Left ventricle myocardium inferior (tissue), 1 donor: ENCODE measurements at regions not wholly inside any gene's neighbourhood (a gene's known extent, or its start where the extent isn't known, plus 50 kb on each side); places are given as distances from the start of the nearest gene placed in this dataset.

Experiments
- DNase-seq: peaks from one replicate; pipeline ENCODE4 v3.0.0-alpha.2; 2020
- H3K27ac ChIP-seq: fragments of 200-600 bp; replicated peaks from 2 replicates; pipeline ENCODE4 v1.8.0; 2021
- H3K27me3 ChIP-seq: fragments of 200-600 bp; 2 replicates; pipeline ENCODE4 v1.8.0; 2021; ENCODE audit warnings: low read depth
- H3K36me3 ChIP-seq: fragments of 200-600 bp; 2 replicates; pipeline ENCODE4 v1.8.0; 2021
- H3K4me1 ChIP-seq: fragments of 200-600 bp; 2 replicates; pipeline ENCODE4 v1.8.0; 2021
- H3K4me3 ChIP-seq: fragments of 200-600 bp; 2 replicates; pipeline ENCODE4 v1.8.0; 2021; ENCODE audit warnings: mild to moderate bottlenecking, moderate library complexity
- H3K9me3 ChIP-seq: fragments of 200-600 bp; replicated peaks from 2 replicates; pipeline ENCODE4 v1.8.0; 2021
- intact Hi-C: fragments of 100-400 bp; cut with micrococcal nuclease; formaldehyde crosslinking; loops from one replicate; pipeline ENCODE4 v1.11.0; 2022
- TF ChIP-seq, protein P1 (sequence below): fragments of 200-600 bp; IDR thresholded peaks from 2 replicates; pipeline ENCODE4 v1.8.0; 2021; ENCODE audit warnings: antibody characterized with exemption, mild to moderate bottlenecking, borderline replicate concordance
- donor health status: DM: no; HTN: yes; CAD: no; lungs with severe emphysema.

DNA sequence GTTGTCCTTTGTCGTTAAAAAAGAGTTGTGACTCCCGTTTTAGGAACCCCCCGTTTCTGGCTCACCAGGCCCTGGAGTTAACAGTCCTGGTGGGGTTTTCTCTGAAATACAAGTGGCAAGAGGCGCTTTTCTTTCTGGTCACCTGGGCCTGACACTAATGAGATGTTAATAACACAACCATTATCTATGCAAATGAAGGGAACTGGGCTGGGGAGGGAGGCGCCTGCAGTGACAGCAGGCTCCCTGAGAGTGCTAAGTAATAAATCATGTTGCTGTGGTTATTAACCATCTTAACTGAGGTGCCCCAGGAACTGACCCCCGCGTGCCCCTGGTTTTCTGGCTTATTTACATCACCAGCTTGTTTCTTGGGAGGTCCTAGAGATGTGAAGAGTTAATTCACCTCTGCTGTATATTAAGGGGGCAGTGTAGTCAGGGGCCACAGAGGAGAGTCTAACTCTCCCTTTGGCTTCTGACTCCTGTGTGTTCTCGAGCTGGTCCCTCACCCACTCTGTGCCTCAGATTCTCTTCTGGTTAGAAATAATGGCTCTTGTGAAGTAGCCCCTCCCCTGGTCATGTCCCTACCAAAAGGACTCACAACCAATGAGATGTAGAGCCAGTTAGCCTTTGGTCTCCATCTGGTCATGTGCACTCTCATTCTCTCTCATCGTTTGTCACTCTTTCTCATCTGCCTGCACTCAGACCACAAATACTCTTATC is 276.6 kb upstream of the CADM1 start:
- Histone ChIP-seq H3K27me3 (no peaks in the 10 kb centered on the region), H3K4me1 (peaks cover 22% of the 10 kb centered on the region), H3K4me3 (no peak overlapping the region), H3K27ac (no peak overlapping the region), H3K36me3 (no peaks in the 10 kb centered on the region), H3K9me3 (peaks cover 9% of the 10 kb centered on the region)
- TF ChIP-seq, protein P1, sequence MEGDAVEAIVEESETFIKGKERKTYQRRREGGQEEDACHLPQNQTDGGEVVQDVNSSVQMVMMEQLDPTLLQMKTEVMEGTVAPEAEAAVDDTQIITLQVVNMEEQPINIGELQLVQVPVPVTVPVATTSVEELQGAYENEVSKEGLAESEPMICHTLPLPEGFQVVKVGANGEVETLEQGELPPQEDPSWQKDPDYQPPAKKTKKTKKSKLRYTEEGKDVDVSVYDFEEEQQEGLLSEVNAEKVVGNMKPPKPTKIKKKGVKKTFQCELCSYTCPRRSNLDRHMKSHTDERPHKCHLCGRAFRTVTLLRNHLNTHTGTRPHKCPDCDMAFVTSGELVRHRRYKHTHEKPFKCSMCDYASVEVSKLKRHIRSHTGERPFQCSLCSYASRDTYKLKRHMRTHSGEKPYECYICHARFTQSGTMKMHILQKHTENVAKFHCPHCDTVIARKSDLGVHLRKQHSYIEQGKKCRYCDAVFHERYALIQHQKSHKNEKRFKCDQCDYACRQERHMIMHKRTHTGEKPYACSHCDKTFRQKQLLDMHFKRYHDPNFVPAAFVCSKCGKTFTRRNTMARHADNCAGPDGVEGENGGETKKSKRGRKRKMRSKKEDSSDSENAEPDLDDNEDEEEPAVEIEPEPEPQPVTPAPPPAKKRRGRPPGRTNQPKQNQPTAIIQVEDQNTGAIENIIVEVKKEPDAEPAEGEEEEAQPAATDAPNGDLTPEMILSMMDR, result no peak
- intact Hi-C loops, result no loop called here
- DNase-seq, result no peak

DNA sequence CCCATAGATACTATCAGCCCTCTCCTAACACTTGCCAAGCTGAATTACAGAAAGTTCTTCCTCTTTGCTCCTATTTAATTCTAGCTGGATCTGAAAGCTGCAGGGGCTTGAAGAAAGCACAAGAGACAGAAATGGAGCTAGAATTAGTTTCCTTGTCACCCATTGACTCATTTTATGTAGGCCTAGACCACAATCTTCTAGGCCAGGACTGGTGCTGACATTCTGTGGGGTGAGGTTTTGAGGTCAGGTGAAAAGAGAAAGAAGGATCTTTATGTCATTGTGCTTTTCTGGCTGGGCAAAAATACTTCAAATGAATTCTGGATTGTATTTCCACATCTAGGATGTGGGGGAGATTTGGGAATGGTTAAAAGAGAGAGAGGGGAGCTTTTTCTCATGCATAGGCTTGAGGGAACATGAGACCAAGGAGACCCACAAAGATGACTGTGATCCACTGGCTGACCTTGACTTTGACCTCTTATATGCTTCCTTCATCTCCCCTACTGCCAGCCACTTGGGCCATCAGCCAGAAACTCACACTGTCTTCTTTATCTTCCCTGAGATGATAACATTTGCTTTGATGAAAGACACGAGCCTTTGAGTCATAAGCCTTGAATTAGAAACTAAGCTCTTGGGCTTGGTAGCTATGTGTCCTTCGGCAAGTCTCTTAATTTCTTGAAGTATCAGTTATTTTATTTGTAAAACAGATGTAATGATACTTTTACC is 274.9 kb upstream of the CADM1 start:
- Histone ChIP-seq H3K4me3 (no peak overlapping the region), H3K9me3 (peaks cover 9% of the 10 kb centered on the region), H3K27me3 (no peaks in the 10 kb centered on the region), H3K36me3 (no peaks in the 10 kb centered on the region), H3K27ac (no peak overlapping the region), H3K4me1 (peaks cover 13% of the 10 kb centered on the region)
- intact Hi-C loops, result no loop called here
- TF ChIP-seq, protein P1, result no peak
- DNase-seq, result no peak

DNA sequence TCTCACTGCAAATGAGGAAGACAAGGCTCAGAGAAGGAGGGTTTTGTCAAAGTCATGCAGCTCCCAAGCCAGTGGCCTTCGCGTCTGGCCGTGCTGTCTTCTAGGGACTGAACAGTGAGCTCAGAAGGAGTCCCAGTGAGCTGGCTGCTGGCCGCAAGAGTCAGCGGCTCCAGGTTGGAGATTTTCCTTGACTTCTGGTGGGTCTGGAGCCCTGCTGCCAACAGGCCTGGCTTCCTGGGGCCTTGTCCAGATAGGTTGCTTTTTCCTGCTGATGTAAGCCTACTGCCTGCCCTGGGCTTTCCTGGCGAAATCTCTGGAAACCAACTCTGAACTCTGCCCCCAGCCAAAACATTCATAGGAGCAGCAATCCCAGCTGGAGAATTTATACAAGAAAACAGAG is 272.7 kb upstream of the CADM1 start:
- no peaks in the 10 kb centered on the region for H3K36me3 ChIP-seq
- peaks cover 13% of the 10 kb centered on the region for H3K4me1 ChIP-seq
- peak overlapping the region; percentile 38 for H3K27ac ChIP-seq
- H3K9me3 ChIP-seq, result peaks cover 1% of the 10 kb centered on the region
- H3K27me3 ChIP-seq, result no peaks in the 10 kb centered on the region
- no peak overlapping the region for H3K4me3 ChIP-seq
- intact Hi-C loops, result no loop called here
- TF ChIP-seq, protein P1, result no peak
- DNase-seq, result peak; percentile 45

DNA sequence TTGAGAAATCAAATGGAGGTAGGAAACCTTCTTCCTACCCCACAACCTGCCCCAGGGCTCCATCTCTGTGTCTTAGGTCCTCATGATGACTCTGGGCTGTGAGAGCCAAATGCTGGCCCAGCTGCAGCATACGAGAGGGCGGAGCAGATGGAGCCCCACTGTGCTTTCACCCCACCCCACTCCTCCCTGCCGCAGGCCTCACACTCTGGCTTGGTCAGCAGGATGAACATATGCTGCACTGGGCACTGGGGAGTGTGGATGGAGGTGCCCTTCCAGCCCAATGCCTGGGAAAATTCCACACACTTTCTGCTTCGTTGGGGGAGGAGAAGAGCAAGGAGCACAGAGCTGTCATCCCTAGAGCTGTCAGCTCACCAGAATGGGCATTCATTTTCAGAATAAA is 271.6 kb upstream of the CADM1 start:
- DNase-seq, result no peak
- no peak overlapping the region for H3K27ac ChIP-seq
- no peaks in the 10 kb centered on the region for H3K27me3 ChIP-seq
- intact Hi-C loops, result no loop called here
- H3K9me3 ChIP-seq, result no peaks in the 10 kb centered on the region
- no peak overlapping the region for H3K4me3 ChIP-seq
- H3K4me1 ChIP-seq, result peaks cover 13% of the 10 kb centered on the region
- H3K36me3 ChIP-seq, result no peaks in the 10 kb centered on the region
- TF ChIP-seq, protein P1, result no peak

DNA sequence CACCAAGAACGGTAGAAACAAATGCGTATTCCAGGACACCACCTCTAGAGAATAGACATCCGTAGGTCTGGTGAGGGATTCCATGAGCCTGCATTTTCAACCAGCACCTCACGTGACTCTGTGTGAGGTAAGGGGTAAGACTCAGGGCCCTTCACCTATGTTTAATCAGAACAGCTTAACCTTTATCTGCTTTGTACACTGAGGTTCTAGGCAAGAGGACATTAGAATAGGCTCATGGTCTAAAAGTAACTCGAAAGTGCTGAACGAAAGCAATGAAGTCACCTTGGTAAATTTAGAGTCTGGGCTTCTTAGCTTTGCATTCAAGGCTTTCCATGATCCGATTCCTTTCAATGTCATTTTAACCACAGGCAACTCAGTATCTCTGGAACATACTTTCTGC is 270.5 kb upstream of the CADM1 start:
- Histone ChIP-seq H3K36me3 (no peaks in the 10 kb centered on the region), H3K27ac (no peak overlapping the region), H3K9me3 (no peaks in the 10 kb centered on the region), H3K4me3 (no peak overlapping the region), H3K4me1 (peaks cover 12% of the 10 kb centered on the region), H3K27me3 (no peaks in the 10 kb centered on the region)
- no peak for DNase-seq
- intact Hi-C loops, result no loop called here
- TF ChIP-seq, protein P1, result no peak
